ENCODE measurements at regions not wholly inside any gene's neighbourhood (a gene's known extent, or its start where the extent isn't known, plus 50 kb on each side); places are given as distances from the start of the nearest gene placed in this dataset.

DNA sequence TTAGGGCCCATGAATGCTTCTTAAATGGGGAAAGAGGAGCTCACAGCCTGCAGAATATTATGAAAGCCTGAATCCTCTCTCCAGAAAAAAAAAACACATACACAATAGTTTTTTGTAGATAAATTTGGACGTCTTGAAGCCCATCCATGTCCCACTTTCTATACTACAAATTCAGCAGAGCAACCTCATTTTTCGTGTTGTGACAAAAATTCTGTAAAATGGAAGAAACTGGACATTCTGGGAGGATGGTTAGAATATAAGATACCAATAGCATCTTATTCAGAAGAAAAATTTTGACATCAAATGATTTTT, 102.1 kb downstream of the ZNF281 start:
- Histone ChIP-seq H3K27me3 (no peaks in the 10 kb centered on the region), H3K27ac (no peak overlapping the region), H3K36me3 (no peaks in the 10 kb centered on the region), H3K4me1 (peaks cover 5% of the 10 kb centered on the region), H3K9me3 (no peaks in the 10 kb centered on the region), H3K4me3 (no peak overlapping the region)
- TF ChIP-seq, protein P1, sequence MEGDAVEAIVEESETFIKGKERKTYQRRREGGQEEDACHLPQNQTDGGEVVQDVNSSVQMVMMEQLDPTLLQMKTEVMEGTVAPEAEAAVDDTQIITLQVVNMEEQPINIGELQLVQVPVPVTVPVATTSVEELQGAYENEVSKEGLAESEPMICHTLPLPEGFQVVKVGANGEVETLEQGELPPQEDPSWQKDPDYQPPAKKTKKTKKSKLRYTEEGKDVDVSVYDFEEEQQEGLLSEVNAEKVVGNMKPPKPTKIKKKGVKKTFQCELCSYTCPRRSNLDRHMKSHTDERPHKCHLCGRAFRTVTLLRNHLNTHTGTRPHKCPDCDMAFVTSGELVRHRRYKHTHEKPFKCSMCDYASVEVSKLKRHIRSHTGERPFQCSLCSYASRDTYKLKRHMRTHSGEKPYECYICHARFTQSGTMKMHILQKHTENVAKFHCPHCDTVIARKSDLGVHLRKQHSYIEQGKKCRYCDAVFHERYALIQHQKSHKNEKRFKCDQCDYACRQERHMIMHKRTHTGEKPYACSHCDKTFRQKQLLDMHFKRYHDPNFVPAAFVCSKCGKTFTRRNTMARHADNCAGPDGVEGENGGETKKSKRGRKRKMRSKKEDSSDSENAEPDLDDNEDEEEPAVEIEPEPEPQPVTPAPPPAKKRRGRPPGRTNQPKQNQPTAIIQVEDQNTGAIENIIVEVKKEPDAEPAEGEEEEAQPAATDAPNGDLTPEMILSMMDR (IDR thresholded peaks at IDR 0.05): no peak
- DNase-seq (no peak), ATAC-seq (no peak)
- intact Hi-C loops (cut with DNase I): no loop called here

- H3K4me1 ChIP-seq: peaks cover 5% of the 10 kb centered on the region
- H3K36me3 ChIP-seq: no peaks in the 10 kb centered on the region
- TF ChIP-seq, protein P1 (IDR thresholded peaks at IDR 0.05): peak; percentile 92
- ATAC-seq (peak; percentile 74), DNase-seq (no peak)
- no peak overlapping the region for H3K27ac ChIP-seq
- H3K4me3 ChIP-seq: no peak overlapping the region
- H3K27me3 ChIP-seq: no peaks in the 10 kb centered on the region
- intact Hi-C loops (cut with DNase I): no loop called here
- no peaks in the 10 kb centered on the region for H3K9me3 ChIP-seq
Measured at GRCh38 chr1:200306944-200307754, 102.7 kb downstream of the ZNF281 start.

GRCh38 chr1:200305806-200306205, 104.0 kb downstream of the ZNF281 start:
- TF ChIP-seq, protein P1 (IDR thresholded peaks at IDR 0.05): no peak
- intact Hi-C loops (cut with DNase I): no loop called here
- peaks cover 12% of the 10 kb centered on the region for H3K4me1 ChIP-seq
- no peak overlapping the region for H3K4me3 ChIP-seq
- no peaks in the 10 kb centered on the region for H3K36me3 ChIP-seq
- no peak for DNase-seq
- H3K9me3 ChIP-seq: no peaks in the 10 kb centered on the region
- ATAC-seq: no peak
- no peaks in the 10 kb centered on the region for H3K27me3 ChIP-seq
- no peak overlapping the region for H3K27ac ChIP-seq

DNA sequence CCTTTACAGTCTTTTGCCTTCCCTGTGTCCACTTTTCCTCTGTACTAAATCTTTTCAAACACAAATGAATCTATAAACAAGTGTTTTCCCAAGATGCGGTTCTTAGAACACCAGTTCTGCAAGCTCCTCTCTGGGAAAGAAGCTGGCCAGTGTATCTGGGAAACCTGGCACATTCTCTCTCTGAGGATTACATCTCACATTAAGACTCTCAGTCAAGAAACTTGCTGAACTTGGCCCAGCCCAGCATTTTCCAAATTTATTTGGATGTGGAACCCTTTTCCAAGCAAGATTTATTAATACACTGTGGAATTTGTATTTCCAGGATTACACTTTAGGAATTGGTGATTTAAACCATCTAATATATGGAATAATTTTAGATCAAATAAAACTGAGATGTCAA, 105.7 kb downstream of the ZNF281 start:
- TF ChIP-seq, protein P1 (IDR thresholded peaks at IDR 0.05): no peak
- Histone ChIP-seq H3K27me3 (no peaks in the 10 kb centered on the region), H3K4me3 (no peak overlapping the region), H3K36me3 (no peaks in the 10 kb centered on the region), H3K27ac (no peak overlapping the region), H3K4me1 (peaks cover 12% of the 10 kb centered on the region), H3K9me3 (no peaks in the 10 kb centered on the region)
- intact Hi-C loops (cut with DNase I): no loop called here
- ATAC-seq: no peak
- no peak for DNase-seq

GRCh38 chr1:200302921-200303290, 106.9 kb downstream of the ZNF281 start:
- peaks cover 12% of the 10 kb centered on the region for H3K4me1 ChIP-seq
- intact Hi-C loops (cut with DNase I): no loop called here
- peak; percentile 59 for ATAC-seq
- no peaks in the 10 kb centered on the region for H3K27me3 ChIP-seq
- H3K36me3 ChIP-seq: no peaks in the 10 kb centered on the region
- TF ChIP-seq, protein P1 (IDR thresholded peaks at IDR 0.05): no peak
- H3K27ac ChIP-seq: peak overlapping the region; percentile 66
- no peaks in the 10 kb centered on the region for H3K9me3 ChIP-seq
- DNase-seq: no peak
- peak overlapping the region; percentile 75 for H3K4me3 ChIP-seq

Measured in upper lobe of right lung (tissue), 1 donor.